Panc1 (cell line): ENCODE measurements at regions not wholly inside any gene's neighbourhood (a gene's known extent, or its start where the extent isn't known, plus 50 kb on each side); places are given as distances from the start of the nearest gene placed in this dataset.

ENCODE experiments used
- CTCF ChIP-seq: fragments of 450-650 bp; IDR thresholded peaks from 2 replicates; pipeline ENCODE4 v1.5.1; 2017; ENCODE audit warnings: mild to moderate bottlenecking
- SIN3A ChIP-seq: IDR thresholded peaks from 2 replicates; pipeline ENCODE4 v1.6.1; 2012; ENCODE audit warnings: low read depth, mild to moderate bottlenecking, low read length, moderate library complexity, borderline replicate concordance; ENCODE audit not compliant: insufficient read depth
- TF ChIP-seq, protein P1 (sequence below), 2 experiments: IDR thresholded peaks; 2 replicates each; pipeline ENCODE4 v1.6.1; 2011 to 2012; ENCODE audit warnings: low read depth in 2 of 2, control low read depth in 1 of 2, low read length in 1 of 2, mild to moderate bottlenecking in 1 of 2, moderate library complexity in 1 of 2; ENCODE audit not compliant: insufficient read depth in 1 of 2

DNA sequence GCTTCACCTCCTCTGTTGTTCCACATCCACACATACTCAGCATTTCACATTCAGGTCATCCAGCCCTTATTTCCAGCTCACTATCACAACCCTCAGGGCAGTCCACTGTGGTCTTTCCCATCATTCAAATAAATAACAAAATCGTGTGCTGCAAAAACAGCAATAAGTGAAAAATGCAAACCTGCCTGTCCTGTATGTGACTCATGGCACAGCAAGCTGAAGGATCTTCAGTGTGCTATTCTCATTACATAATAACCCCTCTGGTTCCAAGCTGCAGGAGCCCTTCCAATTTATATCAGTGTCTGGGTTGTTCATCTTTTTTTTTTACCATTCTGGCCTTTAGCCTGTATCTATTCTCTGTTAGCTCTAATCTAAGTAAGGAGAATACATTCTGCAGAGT lies 185.3 kb upstream of the UBE2E2 start:
- no peak for TF ChIP-seq CTCF
- TF ChIP-seq, protein P1, sequence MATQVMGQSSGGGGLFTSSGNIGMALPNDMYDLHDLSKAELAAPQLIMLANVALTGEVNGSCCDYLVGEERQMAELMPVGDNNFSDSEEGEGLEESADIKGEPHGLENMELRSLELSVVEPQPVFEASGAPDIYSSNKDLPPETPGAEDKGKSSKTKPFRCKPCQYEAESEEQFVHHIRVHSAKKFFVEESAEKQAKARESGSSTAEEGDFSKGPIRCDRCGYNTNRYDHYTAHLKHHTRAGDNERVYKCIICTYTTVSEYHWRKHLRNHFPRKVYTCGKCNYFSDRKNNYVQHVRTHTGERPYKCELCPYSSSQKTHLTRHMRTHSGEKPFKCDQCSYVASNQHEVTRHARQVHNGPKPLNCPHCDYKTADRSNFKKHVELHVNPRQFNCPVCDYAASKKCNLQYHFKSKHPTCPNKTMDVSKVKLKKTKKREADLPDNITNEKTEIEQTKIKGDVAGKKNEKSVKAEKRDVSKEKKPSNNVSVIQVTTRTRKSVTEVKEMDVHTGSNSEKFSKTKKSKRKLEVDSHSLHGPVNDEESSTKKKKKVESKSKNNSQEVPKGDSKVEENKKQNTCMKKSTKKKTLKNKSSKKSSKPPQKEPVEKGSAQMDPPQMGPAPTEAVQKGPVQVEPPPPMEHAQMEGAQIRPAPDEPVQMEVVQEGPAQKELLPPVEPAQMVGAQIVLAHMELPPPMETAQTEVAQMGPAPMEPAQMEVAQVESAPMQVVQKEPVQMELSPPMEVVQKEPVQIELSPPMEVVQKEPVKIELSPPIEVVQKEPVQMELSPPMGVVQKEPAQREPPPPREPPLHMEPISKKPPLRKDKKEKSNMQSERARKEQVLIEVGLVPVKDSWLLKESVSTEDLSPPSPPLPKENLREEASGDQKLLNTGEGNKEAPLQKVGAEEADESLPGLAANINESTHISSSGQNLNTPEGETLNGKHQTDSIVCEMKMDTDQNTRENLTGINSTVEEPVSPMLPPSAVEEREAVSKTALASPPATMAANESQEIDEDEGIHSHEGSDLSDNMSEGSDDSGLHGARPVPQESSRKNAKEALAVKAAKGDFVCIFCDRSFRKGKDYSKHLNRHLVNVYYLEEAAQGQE (IDR thresholded peaks at IDR 0.05; ENCODE audit: insufficient read depth in 1 of 2, low read depth in 2 of 2, low read length in 1 of 2) = no peak
- TF ChIP-seq SIN3A = no peak
